Esophagus squamous epithelium (tissue), 4 donors: ENCODE measurements at regions not wholly inside any gene's neighbourhood (a gene's known extent, or its start where the extent isn't known, plus 50 kb on each side); places are given as distances from the start of the nearest gene placed in this dataset.

Experiments
- CTCF ChIP-seq, 6 experiments: fragments of 450-650 bp in 4 of 6; fragments of 200-600 bp in 2 of 6; sonication (generic) in 2 of 6; IDR thresholded peaks; one replicate each; pipeline ENCODE4 v1.5.1; 2016 to 2019; ENCODE audit warnings: antibody characterized with exemption in 6 of 6, mild to moderate bottlenecking in 4 of 6, moderate library complexity in 4 of 6
- POLR2A ChIP-seq, 4 donors: fragments of 450-650 bp; IDR thresholded peaks; one replicate each; pipeline ENCODE4 v1.6.1; 2017; ENCODE audit warnings: antibody characterized with exemption in 4 of 4, mild to moderate bottlenecking in 4 of 4, moderate library complexity in 3 of 4

DNA sequence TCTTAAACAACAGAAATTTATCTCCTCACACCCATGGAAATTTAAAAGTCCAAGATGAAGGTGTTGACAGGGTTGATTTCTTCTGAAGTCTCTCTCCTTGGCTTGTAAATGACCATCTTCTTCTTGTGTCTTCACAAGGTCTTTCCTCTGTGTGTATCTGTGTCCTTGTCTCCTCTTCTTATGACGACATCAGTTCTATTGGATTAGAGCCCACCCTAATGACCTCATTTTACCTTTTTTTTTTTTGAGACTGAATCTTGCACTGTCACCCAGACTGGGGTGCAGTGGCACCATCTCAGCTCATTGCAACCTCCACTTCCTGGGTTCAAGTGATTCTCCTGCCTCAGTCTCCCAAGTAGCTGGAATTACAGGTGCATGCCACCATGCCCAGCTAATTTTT, 429.0 kb upstream of the CDH5 start:
- TF ChIP-seq POLR2A (IDR thresholded peaks at IDR 0.05) (no peak), CTCF (IDR thresholded peaks at IDR 0.05) (no peak)
